IMR-90 (cell line): ENCODE measurements at regions not wholly inside any gene's neighbourhood (a gene's known extent, or its start where the extent isn't known, plus 50 kb on each side); places are given as distances from the start of the nearest gene placed in this dataset.

Experiments used
- ATAC-seq: fragments of 200-7000 bp; cut with Tn5 transposase; 2 replicates; pipeline ENCODE4 v1.9.1; 2020; ENCODE audit warnings: low read depth, mild to moderate bottlenecking, moderate library complexity
- BruUV-seq: library from RNA; stranded (reverse); fragments of 400-500 nt; replicated peaks from 2 replicates; lab custom pipeline; 2021; lab: Mats Ljungman, UMichigan
- CTCF ChIA-PET: fragments of 300-600 bp; formaldehyde crosslinking; extraction: SDS; loops from one replicate; lab custom pipeline; 2021; ENCODE audit warnings: antibody characterized with exemption; lab: Yijun Ruan, JAX
- POLR2A ChIA-PET: fragments of 300-600 bp; sonication (Branson Sonifier 250); formaldehyde crosslinking; loops from one replicate; lab custom pipeline; 2022; ENCODE audit warnings: antibody characterized with exemption; ENCODE audit not compliant: unreplicated experiment; lab: Charles Lee
- DNase-seq: peaks from one replicate; pipeline ENCODE4 v3.0.0; 2013
- H2AFZ ChIP-seq: replicated peaks from 2 replicates; pipeline ENCODE3; 2013; ENCODE audit warnings: low read length, mild to moderate bottlenecking; ENCODE audit not compliant: poor library complexity
- H2AK5ac ChIP-seq: 2 replicates; pipeline ENCODE4 v1.6.1; 2013; ENCODE audit warnings: low read depth, low read length, inconsistent platforms
- H2AK9ac ChIP-seq: replicated peaks from 2 replicates; pipeline ENCODE3; 2013; ENCODE audit warnings: mild to moderate bottlenecking, low read depth, low read length, moderate library complexity; ENCODE audit not compliant: poor library complexity
- H2BK120ac ChIP-seq: 2 replicates; pipeline ENCODE4 v1.6.1; 2013; ENCODE audit warnings: low read depth, low read length, inconsistent platforms
- H2BK15ac ChIP-seq: 3 replicates; pipeline ENCODE4 v1.6.1; 2013; ENCODE audit warnings: low read depth, low read length, inconsistent platforms
- H2BK20ac ChIP-seq: 2 replicates; pipeline ENCODE4 v1.6.1; 2013; ENCODE audit warnings: low read depth, mild to moderate bottlenecking, inconsistent platforms, low read length, moderate library complexity
- H2BK5ac ChIP-seq: 2 replicates; pipeline ENCODE4 v1.6.1; 2013; ENCODE audit warnings: mild to moderate bottlenecking, low read depth, low read length, inconsistent platforms; ENCODE audit not compliant: poor library complexity, severe bottlenecking
- H3K14ac ChIP-seq: replicated peaks from 2 replicates; pipeline ENCODE4 v1.6.1; 2013; ENCODE audit warnings: low read depth, low read length, inconsistent platforms
- H3K18ac ChIP-seq: 2 replicates; pipeline ENCODE4 v1.6.1; 2013; ENCODE audit warnings: low read depth, low read length, control low read depth
- H3K23ac ChIP-seq: 2 replicates; pipeline ENCODE4 v1.6.1; 2013; ENCODE audit warnings: low read depth, low read length, inconsistent platforms
- H3K27ac ChIP-seq: 2 replicates; pipeline ENCODE4 v1.5.1; 2013; ENCODE audit warnings: mild to moderate bottlenecking, control low read depth, low read length; ENCODE audit not compliant: insufficient read depth
- H3K27me3 ChIP-seq: 2 replicates; pipeline ENCODE4 v1.6.1; 2013; ENCODE audit warnings: low read length; ENCODE audit not compliant: control insufficient read depth, insufficient read depth
- H3K36me3 ChIP-seq: 2 replicates; pipeline ENCODE4 v1.6.1; 2013; ENCODE audit warnings: low read length, mixed read lengths; ENCODE audit not compliant: control insufficient read depth, insufficient read depth
- H3K4ac ChIP-seq: 2 replicates; pipeline ENCODE4 v1.6.1; 2013; ENCODE audit warnings: low read depth, low read length, inconsistent platforms
- H3K4me1 ChIP-seq: 2 replicates; pipeline ENCODE4 v1.6.1; 2013; ENCODE audit warnings: low read length, mixed read lengths; ENCODE audit not compliant: control insufficient read depth, insufficient read depth
- H3K4me2 ChIP-seq: 2 replicates; pipeline ENCODE4 v1.6.1; 2013; ENCODE audit warnings: low read depth, mild to moderate bottlenecking, control low read depth, low read length, moderate library complexity
- H3K4me3 ChIP-seq: 2 replicates; pipeline ENCODE4 v1.5.1; 2013; ENCODE audit warnings: low read depth, mild to moderate bottlenecking, control low read depth, low read length, moderate library complexity; ENCODE audit not compliant: insufficient read depth
- H3K56ac ChIP-seq: 2 replicates; pipeline ENCODE4 v1.6.1; 2013; ENCODE audit warnings: low read length, inconsistent platforms; ENCODE audit not compliant: insufficient read depth; ENCODE audit errors: extremely low read depth
- H3K79me1 ChIP-seq, 2 experiments: 2 replicates each; pipeline ENCODE4 v1.6.1; 2013; ENCODE audit warnings: low read length in 2 of 2, inconsistent platforms in 1 of 2, low read depth in 1 of 2
- H3K9ac ChIP-seq: 2 replicates; pipeline ENCODE4 v1.6.1; 2013; ENCODE audit warnings: low read depth, low read length, control low read depth
- H3K9me1 ChIP-seq: 2 replicates; pipeline ENCODE4 v1.6.1; 2013; ENCODE audit warnings: low read length, inconsistent platforms; ENCODE audit not compliant: insufficient read depth
- H3K9me3 ChIP-seq: 2 replicates; pipeline ENCODE4 v1.6.1; 2013; ENCODE audit warnings: low read length; ENCODE audit not compliant: control insufficient read depth, insufficient read depth
- H4K20me1 ChIP-seq: 2 replicates; pipeline ENCODE4 v1.6.1; 2013; ENCODE audit warnings: low read length, inconsistent platforms; ENCODE audit not compliant: insufficient read depth
- H4K5ac ChIP-seq: 2 replicates; pipeline ENCODE4 v1.6.1; 2013; ENCODE audit warnings: mild to moderate bottlenecking, low read depth, low read length, control low read depth
- H4K8ac ChIP-seq, 2 experiments: 2 replicates each; pipeline ENCODE4 v1.6.1; 2013; ENCODE audit warnings: low read depth in 2 of 2, low read length in 2 of 2, control low read depth in 1 of 2, inconsistent platforms in 1 of 2
- H4K91ac ChIP-seq: 2 replicates; pipeline ENCODE4 v1.6.1; 2013; ENCODE audit warnings: low read depth, low read length, inconsistent platforms; ENCODE audit not compliant: insufficient read depth
- BHLHE40 ChIP-seq: fragments of 150-350 bp; IDR thresholded peaks from 2 replicates; pipeline ENCODE4 v1.6.1; 2016; ENCODE audit warnings: mild to moderate bottlenecking, low read depth, low read length
- CHD1 ChIP-seq: IDR thresholded peaks from 2 replicates; pipeline ENCODE4 v1.6.1; 2012; ENCODE audit warnings: low read depth, low read length, improper control_type of control experiment
- ELK1 ChIP-seq: fragments of 150-350 bp; IDR thresholded peaks from 2 replicates; pipeline ENCODE4 v1.6.1; 2016; ENCODE audit warnings: low read depth, mild to moderate bottlenecking, low read length, moderate library complexity, borderline replicate concordance
- FOS ChIP-seq: fragments of 150-350 bp; IDR thresholded peaks from 2 replicates; pipeline ENCODE4 v1.6.1; 2016; ENCODE audit warnings: low read depth, low read length
- NFE2L2 ChIP-seq: fragments of 150-350 bp; IDR thresholded peaks from 2 replicates; pipeline ENCODE4 v1.6.1; 2016; ENCODE audit warnings: low read depth, mild to moderate bottlenecking, low read length
- RCOR1 ChIP-seq: IDR thresholded peaks from 2 replicates; pipeline ENCODE4 v1.6.1; 2012; ENCODE audit warnings: mild to moderate bottlenecking, low read length, improper control_type of control experiment; ENCODE audit not compliant: insufficient replicate concordance
- RFX5 ChIP-seq: IDR thresholded peaks from 2 replicates; pipeline ENCODE4 v1.8.0; 2012; ENCODE audit warnings: low read depth, mild to moderate bottlenecking, low read length, moderate library complexity
- SMC3 ChIP-seq: fragments of 150-350 bp; IDR thresholded peaks from 2 replicates; pipeline ENCODE4 v1.6.1; 2016; ENCODE audit warnings: low read depth, mild to moderate bottlenecking, antibody characterized with exemption, low read length, moderate library complexity
- WGBS, 2 experiments: methylation state at CpG; one replicate each; pipeline versions ENCODE4 v1.1.5 to v1.1.7; 2013; ENCODE audit warnings: missing lambda C conversion rate in 2 of 2; ENCODE audit not compliant: insufficient read length in 1 of 2; ENCODE audit errors: extremely low coverage in 2 of 2; 5-methylcytosine and 5-hydroxymethylcytosine counted together
- dilution Hi-C: fragments of 300-500 bp; cut with HindIII; formaldehyde crosslinking; loops from one replicate; pipeline ENCODE4 v1.14.3; 2018; ENCODE audit warnings: low sequenced_read_pairs; ENCODE audit not compliant: unreplicated experiment
- in situ Hi-C: fragments of 300-500 bp; cut with MboI; formaldehyde crosslinking; loops from 3 replicates; pipeline ENCODE4 v1.14.3; 2019; ENCODE audit warnings: low sequenced_read_pairs, inconsistent platforms, mixed read lengths
- intact Hi-C: fragments of 100-400 bp; cut with micrococcal nuclease; formaldehyde crosslinking; loops from 2 replicates; pipeline ENCODE4 v1.10.0; 2022
- TF ChIP-seq, protein P1 (sequence below): conservative IDR thresholded peaks from 2 replicates; pipeline ENCODE4 v1.5.1; 2012; ENCODE audit warnings: mild to moderate bottlenecking, low read depth, low read length, improper control_type of control experiment

- WGBS, 2 experiments = 14% methylated on average over 1 of the region's 3 CpGs; no CpG with 5 or more reads in 1 of the 2 experiments
- Histone ChIP-seq H3K4me2 (no peak overlapping the region), H3K27ac (no peak overlapping the region), H3K18ac (no peak overlapping the region), H2BK120ac (no peak overlapping the region), H2BK20ac (no peak overlapping the region), H3K23ac (no peak overlapping the region), H3K36me3 (no peaks in the 10 kb centered on the region), H4K8ac (no peak overlapping the region), H3K9me3 (peaks cover 12% of the 10 kb centered on the region), H3K79me1 (no peaks in the 10 kb centered on the region), H4K5ac (no peak overlapping the region), H4K91ac (no peak overlapping the region), H4K20me1 (no peaks in the 10 kb centered on the region), H3K4me1 (no peaks in the 10 kb centered on the region), H2BK15ac (no peak overlapping the region), H3K14ac (no peak overlapping the region), H2AFZ (no peak overlapping the region), H2BK5ac (no peak overlapping the region), H3K9ac (no peak overlapping the region), H3K4me3 (no peak overlapping the region), H3K4ac (no peak overlapping the region), H3K56ac (no peak overlapping the region), H2AK9ac (no peak overlapping the region), H2AK5ac (no peak overlapping the region), H3K9me1 (no peaks in the 10 kb centered on the region), H3K27me3 (no peaks in the 10 kb centered on the region)
- BruUV-seq = no TSS peak
- in situ Hi-C loops = no loop called here
- ChIA-PET CTCF (no interaction called here), POLR2A (no interaction called here)
- DNase-seq = no peak
- no peak for TF ChIP-seq RCOR1
- no peak for TF ChIP-seq CHD1
- TF ChIP-seq BHLHE40 = no peak
- no peak for TF ChIP-seq FOS
- TF ChIP-seq NFE2L2 = no peak
- no peak for TF ChIP-seq ELK1
- TF ChIP-seq, protein P1, sequence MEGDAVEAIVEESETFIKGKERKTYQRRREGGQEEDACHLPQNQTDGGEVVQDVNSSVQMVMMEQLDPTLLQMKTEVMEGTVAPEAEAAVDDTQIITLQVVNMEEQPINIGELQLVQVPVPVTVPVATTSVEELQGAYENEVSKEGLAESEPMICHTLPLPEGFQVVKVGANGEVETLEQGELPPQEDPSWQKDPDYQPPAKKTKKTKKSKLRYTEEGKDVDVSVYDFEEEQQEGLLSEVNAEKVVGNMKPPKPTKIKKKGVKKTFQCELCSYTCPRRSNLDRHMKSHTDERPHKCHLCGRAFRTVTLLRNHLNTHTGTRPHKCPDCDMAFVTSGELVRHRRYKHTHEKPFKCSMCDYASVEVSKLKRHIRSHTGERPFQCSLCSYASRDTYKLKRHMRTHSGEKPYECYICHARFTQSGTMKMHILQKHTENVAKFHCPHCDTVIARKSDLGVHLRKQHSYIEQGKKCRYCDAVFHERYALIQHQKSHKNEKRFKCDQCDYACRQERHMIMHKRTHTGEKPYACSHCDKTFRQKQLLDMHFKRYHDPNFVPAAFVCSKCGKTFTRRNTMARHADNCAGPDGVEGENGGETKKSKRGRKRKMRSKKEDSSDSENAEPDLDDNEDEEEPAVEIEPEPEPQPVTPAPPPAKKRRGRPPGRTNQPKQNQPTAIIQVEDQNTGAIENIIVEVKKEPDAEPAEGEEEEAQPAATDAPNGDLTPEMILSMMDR = no peak
- TF ChIP-seq SMC3 = no peak
- TF ChIP-seq RFX5 = no peak
- dilution Hi-C loops = no loop called here
- no peak for ATAC-seq
- intact Hi-C loops = no loop called here
These were observed 201.1 kb downstream of the IRX1 start for GRCh38 chr5:3796736-3797135.
